GM23338 (cell line): ENCODE measurements at regions not wholly inside any gene's neighbourhood (a gene's known extent, or its start where the extent isn't known, plus 50 kb on each side); places are given as distances from the start of the nearest gene placed in this dataset.

Experiments used
- ATAC-seq: fragments of 200-7000 bp; cut with Tn5 transposase; 3 replicates; pipeline ENCODE4 v1.9.1; 2020
- DNase-seq: peaks from one replicate; pipeline ENCODE4 v3.0.0-alpha.2; 2015; ENCODE audit warnings: low spot score
- H2AFZ ChIP-seq: fragments of 200-600 bp; sonication (generic); 2 replicates; pipeline ENCODE4 v1.8.0; 2016; ENCODE audit warnings: antibody characterized with exemption, mild to moderate bottlenecking, moderate library complexity
- H3F3A ChIP-seq: fragments of 200-600 bp; sonication (generic); replicated peaks from 2 replicates; pipeline ENCODE4 v1.8.0; 2017; ENCODE audit warnings: antibody characterized with exemption, mixed run types, low read depth
- H3K27ac ChIP-seq: fragments of 200-600 bp; sonication (generic); 2 replicates; pipeline ENCODE4 v1.6.1; 2016; ENCODE audit warnings: low read depth
- H3K27me3 ChIP-seq: fragments of 200-600 bp; sonication (generic); 2 replicates; pipeline ENCODE4 v1.8.0; 2016; ENCODE audit warnings: mild to moderate bottlenecking, mixed run types, moderate library complexity; ENCODE audit not compliant: insufficient read depth
- H3K36me3 ChIP-seq: fragments of 200-600 bp; sonication (generic); 2 replicates; pipeline ENCODE4 v1.8.0; 2016; ENCODE audit warnings: mild to moderate bottlenecking; ENCODE audit not compliant: insufficient read depth
- H3K4me1 ChIP-seq: fragments of 200-600 bp; sonication (generic); 2 replicates; pipeline ENCODE4 v1.8.0; 2016; ENCODE audit warnings: mild to moderate bottlenecking, moderate library complexity; ENCODE audit not compliant: insufficient read depth
- H3K4me2 ChIP-seq: fragments of 200-600 bp; sonication (generic); 2 replicates; pipeline ENCODE4 v1.7.1; 2017; ENCODE audit warnings: mixed run types
- H3K4me3 ChIP-seq: fragments of 200-600 bp; sonication (generic); 2 replicates; pipeline ENCODE4 v1.6.1; 2016; ENCODE audit warnings: mixed run types
- H3K79me2 ChIP-seq: fragments of 200-600 bp; sonication (generic); replicated peaks from 2 replicates; pipeline ENCODE4 v1.8.0; 2017; ENCODE audit warnings: mild to moderate bottlenecking; ENCODE audit not compliant: insufficient read depth
- H3K9me2 ChIP-seq: fragments of 200-600 bp; sonication (generic); 2 replicates; pipeline ENCODE4 v1.8.0; 2017; ENCODE audit not compliant: insufficient read depth
- H4K20me1 ChIP-seq: fragments of 200-600 bp; sonication (generic); replicated peaks from 2 replicates; pipeline ENCODE4 v1.8.0; 2017; ENCODE audit warnings: mild to moderate bottlenecking; ENCODE audit not compliant: insufficient read depth
- H3K27ac Mint-ChIP-seq: 2 replicates; pipeline ENCODE4 v1.8.0; 2020; ENCODE audit warnings: inconsistent platforms, mild to moderate bottlenecking, moderate library complexity, mixed read lengths
- H3K27me3 Mint-ChIP-seq: 3 replicates; pipeline ENCODE4 v1.8.0; 2022; ENCODE audit warnings: low read depth, mild to moderate bottlenecking, moderate library complexity, mixed read lengths, inconsistent platforms; ENCODE audit not compliant: insufficient read depth, poor library complexity
- H3K36me3 Mint-ChIP-seq: 3 replicates; pipeline ENCODE4 v1.8.0; 2021; ENCODE audit warnings: low read depth, mild to moderate bottlenecking, inconsistent platforms, moderate library complexity, mixed read lengths
- H3K4me1 Mint-ChIP-seq: 3 replicates; pipeline ENCODE4 v1.8.0; 2020; ENCODE audit warnings: mild to moderate bottlenecking, inconsistent platforms, mixed read lengths
- H3K4me3 Mint-ChIP-seq: 3 replicates; pipeline ENCODE4 v1.8.0; 2021; ENCODE audit warnings: moderate library complexity, mild to moderate bottlenecking, inconsistent platforms, mixed read lengths
- H3K9me3 Mint-ChIP-seq: 3 replicates; pipeline ENCODE4 v1.8.0; 2020; ENCODE audit warnings: moderate library complexity, mild to moderate bottlenecking, inconsistent platforms, mixed read lengths
- CREB1 ChIP-seq: fragments of 250-450 bp; sonication (Bioruptor Pico); IDR thresholded peaks from 2 replicates; pipeline ENCODE4 v1.5.0; 2020; ENCODE audit warnings: low read depth, mild to moderate bottlenecking, moderate library complexity
- EZH2phosphoT487 ChIP-seq: fragments of 200-600 bp; sonication (generic); IDR thresholded peaks from one replicate; pipeline ENCODE4 v1.8.1; 2018; ENCODE audit warnings: antibody characterized with exemption; ENCODE audit not compliant: unreplicated experiment
- JUNB ChIP-seq: IDR thresholded peaks from one replicate; pipeline ENCODE4 v1.6.1; 2016; ENCODE audit warnings: antibody characterized with exemption; ENCODE audit not compliant: unreplicated experiment
- NANOG ChIP-seq: IDR thresholded peaks from 2 replicates; pipeline ENCODE4 v1.6.1; 2016; ENCODE audit warnings: antibody characterized with exemption, borderline replicate concordance
- POLR2AphosphoS5 ChIP-seq: IDR thresholded peaks from 2 replicates; pipeline ENCODE4 v1.6.1; 2016; ENCODE audit warnings: antibody characterized with exemption, low read depth
- STAT1 ChIP-seq: IDR thresholded peaks from one replicate; pipeline ENCODE4 v1.6.1; 2016; ENCODE audit warnings: antibody characterized with exemption; ENCODE audit not compliant: unreplicated experiment
- ZNF114 ChIP-seq: fragments of 250-450 bp; sonication (Bioruptor Pico); IDR thresholded peaks from 2 replicates; pipeline ENCODE4 v1.5.0; 2020; ENCODE audit warnings: mild to moderate bottlenecking, moderate library complexity
- ZNF331 ChIP-seq: fragments of 250-450 bp; sonication (Bioruptor Pico); IDR thresholded peaks from 2 replicates; pipeline ENCODE4 v1.5.0; 2020; ENCODE audit warnings: low read depth, mild to moderate bottlenecking, moderate library complexity
- ZNF462 ChIP-seq: fragments of 250-450 bp; sonication (Bioruptor Pico); IDR thresholded peaks from 2 replicates; pipeline ENCODE4 v1.5.0; 2020; ENCODE audit warnings: mild to moderate bottlenecking, moderate library complexity

- TF ChIP-seq ZNF462 (CRISPR knock-in tag) = no peak
- TF ChIP-seq STAT1 = no peak
- no peak for TF ChIP-seq CREB1 (CRISPR knock-in tag)
- no peak for TF ChIP-seq POLR2AphosphoS5
- TF ChIP-seq JUNB = no peak
- TF ChIP-seq ZNF331 (CRISPR knock-in tag) = no peak
Observed at GRCh38 chr1:222459652-222460051, 88.3 kb downstream of the HHIPL2 start (continued).

GRCh38 chr1:222457513-222457912, 90.4 kb downstream of the HHIPL2 start:
- Histone ChIP-seq H3K79me2 (no peaks in the 10 kb centered on the region), H3K36me3 (no peaks in the 10 kb centered on the region), H3K4me1 (no peaks in the 10 kb centered on the region), H3K27me3 (no peaks in the 10 kb centered on the region), H3F3A (no peaks in the 10 kb centered on the region), H2AFZ (no peak overlapping the region), H3K4me2 (no peak overlapping the region), H4K20me1 (no peaks in the 10 kb centered on the region), H3K9me2 (no peaks in the 10 kb centered on the region), H3K27ac (no peak overlapping the region), H3K4me3 (no peak overlapping the region)
- no peak overlapping the region for H3K4me3 Mint-ChIP-seq
- H3K4me1 Mint-ChIP-seq = peaks cover 15% of the 10 kb centered on the region; the same call in 2 of the 3 replicates
- no peak for DNase-seq
- H3K27ac Mint-ChIP-seq = no peak overlapping the region
- H3K36me3 Mint-ChIP-seq = peaks cover 23% of the 10 kb centered on the region
- ATAC-seq = no peak
- H3K9me3 Mint-ChIP-seq = peaks cover 38% of the 10 kb centered on the region
- peaks cover 6% of the 10 kb centered on the region for H3K27me3 Mint-ChIP-seq
- TF ChIP-seq EZH2phosphoT487 (no peak), ZNF462 (CRISPR knock-in tag) (no peak), ZNF114 (CRISPR knock-in tag) (no peak), NANOG (no peak)
